DND-41 (cell line): ENCODE measurements at regions not wholly inside any gene's neighbourhood (a gene's known extent, or its start where the extent isn't known, plus 50 kb on each side); places are given as distances from the start of the nearest gene placed in this dataset.

Experiments used
- ATAC-seq: fragments of 200-7000 bp; cut with Tn5 transposase; 3 replicates; pipeline ENCODE4 v1.9.1; 2021; ENCODE audit warnings: low read depth; ENCODE audit not compliant: insufficient read depth
- DNase-seq: peaks from one replicate; pipeline ENCODE4 v3.0.0-alpha.2; 2020
- H2AFZ ChIP-seq: 2 replicates; pipeline ENCODE4 v1.6.0; 2012; ENCODE audit warnings: low read depth, low read length
- H3K27ac ChIP-seq: 2 replicates; pipeline ENCODE4 v1.5.1; 2012; ENCODE audit warnings: low read length, inconsistent platforms
- H3K27me3 ChIP-seq: fragments of 200-600 bp; sonication (generic); 2 replicates; pipeline ENCODE4 v1.6.0; 2012; ENCODE audit warnings: low read length, mild to moderate bottlenecking, inconsistent platforms; ENCODE audit not compliant: insufficient read depth, poor library complexity
- H3K36me3 ChIP-seq: 2 replicates; pipeline ENCODE4 v1.5.1; 2012; ENCODE audit warnings: low read length, inconsistent platforms; ENCODE audit not compliant: insufficient read depth
- H3K4me1 ChIP-seq: 2 replicates; pipeline ENCODE4 v1.5.1; 2012; ENCODE audit warnings: mild to moderate bottlenecking, low read length; ENCODE audit not compliant: insufficient read depth
- H3K4me2 ChIP-seq: 2 replicates; pipeline ENCODE4 v1.6.0; 2012; ENCODE audit warnings: mild to moderate bottlenecking, moderate library complexity, low read length, inconsistent platforms; ENCODE audit not compliant: insufficient read depth
- H3K4me3 ChIP-seq, 2 experiments: fragments of 200-600 bp in 1 of 2; shearing (Covaris generic) in 1 of 2; 2 replicates each; pipeline ENCODE4 v1.5.1; 2012 to 2016; ENCODE audit warnings: inconsistent platforms in 2 of 2, low read length in 2 of 2, mild to moderate bottlenecking in 2 of 2, low read depth in 1 of 2, moderate library complexity in 1 of 2
- H3K79me2 ChIP-seq: 2 replicates; pipeline ENCODE4 v1.6.0; 2012; ENCODE audit warnings: low read length, inconsistent platforms; ENCODE audit not compliant: insufficient read depth
- H3K9ac ChIP-seq: 2 replicates; pipeline ENCODE4 v1.6.0; 2012; ENCODE audit warnings: low read depth, mild to moderate bottlenecking, inconsistent platforms, low read length, moderate library complexity
- H3K9me3 ChIP-seq: 2 replicates; pipeline ENCODE4 v1.5.1; 2012; ENCODE audit warnings: low read length, moderate library complexity, mild to moderate bottlenecking, inconsistent platforms; ENCODE audit not compliant: insufficient read depth, severe bottlenecking
- H4K20me1 ChIP-seq: 2 replicates; pipeline ENCODE4 v1.6.0; 2012; ENCODE audit warnings: low read length; ENCODE audit not compliant: insufficient read depth
- CTCF ChIP-seq: IDR thresholded peaks from 2 replicates; pipeline ENCODE4 v1.5.1; 2012; ENCODE audit warnings: borderline replicate concordance, low read length, moderate library complexity, mild to moderate bottlenecking; ENCODE audit not compliant: poor library complexity, severe bottlenecking; ENCODE audit errors: extremely low read depth
- EZH2 ChIP-seq: IDR thresholded peaks from 3 replicates; pipeline ENCODE4 v1.6.1; 2012; ENCODE audit warnings: borderline replicate concordance, low read depth, mild to moderate bottlenecking, moderate library complexity, low read length, inconsistent platforms; ENCODE audit not compliant: severe bottlenecking

GRCh38 chr1:60185684-60186083, 112.1 kb upstream of the C1orf87 start:
- ATAC-seq: no peak

GRCh38 chr1:60184521-60184920, 111.0 kb upstream of the C1orf87 start:
- Histone ChIP-seq H3K4me3 (no peak overlapping the region), H3K27me3 (no peaks in the 10 kb centered on the region), H3K36me3 (no peaks in the 10 kb centered on the region), H3K9ac (no peak overlapping the region), H3K4me1 (no peaks in the 10 kb centered on the region), H3K27ac (no peak overlapping the region), H2AFZ (no peak overlapping the region), H3K4me2 (no peak overlapping the region), H3K9me3 (peaks cover 10% of the 10 kb centered on the region), H4K20me1 (no peaks in the 10 kb centered on the region), H3K79me2 (no peaks in the 10 kb centered on the region)
- ATAC-seq (no peak), DNase-seq (no peak)
- TF ChIP-seq EZH2 (no peak), CTCF (no peak)

More at GRCh38 chr1:60185684-60186083, 112.1 kb upstream of the C1orf87 start:
- H3K4me2 ChIP-seq: no peak overlapping the region
- TF ChIP-seq EZH2 (no peak), CTCF (no peak)
- H3K4me1 ChIP-seq: no peaks in the 10 kb centered on the region
- no peak overlapping the region for H3K27ac ChIP-seq
- no peak overlapping the region for H3K4me3 ChIP-seq
- H3K36me3 ChIP-seq: no peaks in the 10 kb centered on the region
- H2AFZ ChIP-seq: no peak overlapping the region
- H3K9me3 ChIP-seq: peaks cover 10% of the 10 kb centered on the region
- H3K9ac ChIP-seq: no peak overlapping the region
- H4K20me1 ChIP-seq: no peaks in the 10 kb centered on the region
- no peaks in the 10 kb centered on the region for H3K27me3 ChIP-seq
- H3K79me2 ChIP-seq: no peaks in the 10 kb centered on the region
- DNase-seq: no peak

DNA sequence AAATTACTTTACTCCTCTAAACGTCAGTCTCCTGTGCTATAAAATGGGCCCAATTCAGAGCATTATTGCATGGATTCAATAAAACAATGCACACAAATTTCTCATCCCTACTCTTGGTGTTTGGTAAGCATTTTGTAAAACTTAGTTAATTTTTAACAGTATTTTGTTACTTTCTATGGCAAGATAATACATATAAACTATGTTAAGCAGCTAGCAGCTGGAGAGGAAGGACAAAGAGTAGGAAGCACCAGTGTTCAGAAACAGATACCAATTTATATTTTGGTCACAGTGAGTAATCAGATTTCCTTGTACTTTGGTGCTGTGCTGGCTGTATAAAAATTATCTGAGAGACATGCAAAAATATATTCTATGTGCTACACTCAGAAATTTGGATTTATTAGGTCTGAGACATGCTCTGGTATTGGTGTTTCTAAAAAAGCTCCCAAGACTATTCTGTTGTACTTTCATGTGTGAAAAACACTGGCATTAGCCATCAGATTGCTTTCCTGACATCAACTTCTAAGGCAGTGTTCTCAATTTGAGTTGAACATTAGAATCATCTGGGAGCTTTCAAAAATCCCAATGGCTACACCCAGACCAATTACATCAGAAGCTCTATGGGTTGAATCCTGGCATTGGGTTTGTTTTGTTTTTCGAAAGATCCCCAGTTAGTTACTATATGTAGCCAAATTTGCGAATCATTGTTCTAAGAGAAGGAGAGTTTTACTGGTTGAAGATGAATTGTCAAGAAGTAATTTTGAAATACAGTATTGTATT, 100.3 kb upstream of the C1orf87 start:
- Histone ChIP-seq H4K20me1 (no peaks in the 10 kb centered on the region), H3K4me3 (no peak overlapping the region), H3K79me2 (no peaks in the 10 kb centered on the region), H3K27me3 (no peaks in the 10 kb centered on the region), H3K4me2 (no peak overlapping the region), H2AFZ (no peak overlapping the region), H3K9me3 (no peaks in the 10 kb centered on the region), H3K4me1 (no peaks in the 10 kb centered on the region), H3K36me3 (no peaks in the 10 kb centered on the region), H3K27ac (no peak overlapping the region), H3K9ac (no peak overlapping the region)
- ATAC-seq (no peak), DNase-seq (no peak)
- TF ChIP-seq CTCF (no peak), EZH2 (no peak)

- ATAC-seq (no peak), DNase-seq (no peak)
- Histone ChIP-seq H3K36me3 (no peaks in the 10 kb centered on the region), H4K20me1 (no peaks in the 10 kb centered on the region), H3K9me3 (no peaks in the 10 kb centered on the region), H3K79me2 (no peaks in the 10 kb centered on the region), H2AFZ (no peak overlapping the region), H3K4me2 (no peak overlapping the region), H3K4me3 (no peak overlapping the region), H3K4me1 (no peaks in the 10 kb centered on the region), H3K9ac (no peak overlapping the region), H3K27ac (no peak overlapping the region), H3K27me3 (no peaks in the 10 kb centered on the region)
- TF ChIP-seq EZH2 (no peak), CTCF (no peak)
Observed at GRCh38 chr1:60173006-60173405, 99.4 kb upstream of the C1orf87 start.
